Epithelial cell of prostate (primary cell): ENCODE measurements at regions not wholly inside any gene's neighbourhood (a gene's known extent, or its start where the extent isn't known, plus 50 kb on each side); places are given as distances from the start of the nearest gene placed in this dataset.
"Not testable (repeated sequence)": the region's sequence is repeated elsewhere in the genome, so short reads cannot be mapped to it uniquely, and the experiment has no call there.

ENCODE experiments used
- DNase-seq: peaks from one replicate; pipeline ENCODE4 v3.0.0-alpha.2; 2011; ENCODE audit warnings: low read depth, low spot score
- H3K27ac ChIP-seq: fragments of 450-650 bp; 2 replicates; pipeline ENCODE4 v1.5.1; 2017; ENCODE audit warnings: mild to moderate bottlenecking

GRCh38 chr5:99639905-99640304 is 711.1 kb upstream of the CHD1 start:
- no peak for DNase-seq

DNA sequence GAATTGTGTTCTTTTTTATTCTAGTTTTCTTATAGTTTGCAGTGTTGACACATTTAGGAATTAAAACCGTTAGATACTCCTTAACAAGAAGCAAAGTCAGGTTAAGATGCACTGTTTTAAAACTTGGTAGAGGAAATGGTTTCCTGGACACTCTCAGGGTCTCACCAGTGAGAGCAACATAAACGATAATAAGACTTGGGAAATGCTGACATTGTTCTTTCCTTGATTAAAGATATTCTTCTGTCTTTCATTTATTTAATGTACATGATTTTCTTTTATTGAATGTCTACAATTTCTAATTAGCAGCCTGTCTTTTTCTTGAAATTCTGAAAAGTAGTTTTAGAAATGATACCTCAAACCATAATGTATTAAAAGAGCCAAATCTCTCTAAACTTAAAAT is 707.9 kb upstream of the CHD1 start:
- H3K27ac ChIP-seq = no peak overlapping the region
- no peak for DNase-seq

More at GRCh38 chr5:99639905-99640304, 711.1 kb upstream of the CHD1 start:
- H3K27ac ChIP-seq = no peak overlapping the region

DNA sequence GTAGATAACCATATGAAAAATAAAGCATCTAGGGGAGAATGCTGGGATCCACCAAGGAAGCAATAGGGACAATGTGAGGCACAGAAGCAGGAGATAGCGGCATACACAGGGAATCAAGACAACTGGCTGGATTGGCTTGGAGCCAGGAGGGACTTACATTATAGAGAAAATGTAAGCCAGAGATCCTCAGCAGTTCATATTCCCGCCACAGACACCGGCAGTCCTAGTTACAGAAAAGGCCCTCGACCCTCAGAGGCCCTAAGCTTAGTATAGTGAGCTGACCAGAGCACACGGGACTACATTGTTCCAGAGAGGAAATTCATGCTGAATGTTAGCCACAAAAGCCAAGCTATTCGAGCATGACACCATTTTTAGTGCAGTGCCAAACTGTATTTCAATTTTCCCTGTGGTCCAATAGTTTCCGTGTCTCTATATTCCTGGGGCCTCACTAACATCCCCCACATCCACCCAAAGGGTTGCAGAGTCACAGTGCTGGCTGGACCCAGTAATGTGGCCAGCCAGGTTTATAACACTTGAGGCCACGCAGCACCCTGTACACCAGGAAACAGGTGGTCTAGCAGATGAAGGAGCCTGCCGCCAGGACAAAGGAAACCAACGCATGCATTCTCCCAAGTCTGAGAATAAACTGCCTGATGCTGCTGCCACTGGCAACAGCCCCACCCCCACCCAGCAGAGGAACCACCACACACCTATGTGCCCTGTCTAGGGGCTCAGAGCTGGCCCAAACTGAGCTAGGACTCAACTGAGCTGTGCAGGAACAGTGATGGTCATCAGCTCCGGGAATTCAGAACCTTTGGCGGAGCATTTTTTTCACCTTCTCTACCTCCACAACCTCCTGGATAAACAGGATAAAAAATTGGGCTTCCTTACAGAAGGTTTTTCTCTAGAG is 693.2 kb upstream of the CHD1 start:
- no peak overlapping the region for H3K27ac ChIP-seq
- DNase-seq = no peak

DNA sequence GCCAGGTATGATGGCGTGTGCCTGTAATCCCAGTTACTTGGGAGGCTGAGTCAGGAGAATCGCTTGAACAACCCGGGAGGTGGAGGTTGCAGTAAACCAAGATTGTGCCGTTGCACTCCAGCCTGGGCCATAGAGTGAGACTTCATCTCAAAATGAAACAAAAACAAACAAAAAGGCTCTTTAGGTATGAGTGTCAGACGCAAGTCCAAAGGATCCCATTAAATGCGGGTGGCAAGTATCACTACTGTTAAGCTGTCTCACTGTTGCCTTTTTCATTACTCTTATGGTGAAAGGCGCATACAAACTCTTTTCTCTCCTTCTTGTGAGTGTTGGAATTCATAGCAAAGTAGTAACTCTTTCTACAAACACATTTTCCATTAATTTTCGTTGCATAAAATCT is 688.5 kb upstream of the CHD1 start:
- no peak overlapping the region for H3K27ac ChIP-seq
- no peak for DNase-seq

DNA sequence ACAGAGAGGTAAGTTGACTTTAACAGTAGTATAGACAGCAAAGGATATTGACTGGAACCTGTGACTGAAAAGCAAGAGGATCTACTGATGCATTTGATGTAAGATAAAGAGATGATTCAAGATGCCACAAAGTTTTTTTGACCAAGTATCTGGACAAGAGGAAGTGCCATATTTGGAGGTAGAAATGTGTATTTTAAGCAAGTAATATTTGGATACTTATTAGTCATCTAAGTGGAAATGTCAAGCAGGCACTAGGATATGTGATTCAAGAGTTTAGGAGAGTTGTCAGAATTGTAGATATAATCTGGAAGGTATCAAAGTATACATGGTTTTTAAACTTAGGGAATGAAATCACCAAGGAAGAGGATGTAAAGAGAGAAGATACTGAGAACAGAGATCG is 686.1 kb upstream of the CHD1 start:
- DNase-seq = no peak
- H3K27ac ChIP-seq = no peak overlapping the region

DNA sequence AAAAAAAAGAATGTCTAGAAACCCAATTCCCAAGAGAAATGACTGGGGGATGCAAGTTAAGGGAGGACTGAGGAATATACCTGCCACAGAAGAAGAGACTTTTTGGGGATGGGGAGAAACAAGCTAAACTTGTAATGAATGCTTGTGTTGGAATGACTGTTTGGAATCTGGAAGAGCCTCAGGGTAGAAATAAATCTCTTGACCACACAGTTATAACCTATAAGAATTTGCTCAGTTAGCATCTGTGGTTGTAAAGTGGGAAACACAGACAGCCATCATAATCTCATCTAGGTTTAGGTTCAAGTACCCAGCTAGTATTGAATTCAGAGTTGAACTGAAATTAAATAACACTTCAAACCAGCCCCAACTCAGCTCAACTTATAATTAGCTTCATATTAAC is 678.3 kb upstream of the CHD1 start:
- H3K27ac ChIP-seq = no peak overlapping the region
- DNase-seq = no peak

DNA sequence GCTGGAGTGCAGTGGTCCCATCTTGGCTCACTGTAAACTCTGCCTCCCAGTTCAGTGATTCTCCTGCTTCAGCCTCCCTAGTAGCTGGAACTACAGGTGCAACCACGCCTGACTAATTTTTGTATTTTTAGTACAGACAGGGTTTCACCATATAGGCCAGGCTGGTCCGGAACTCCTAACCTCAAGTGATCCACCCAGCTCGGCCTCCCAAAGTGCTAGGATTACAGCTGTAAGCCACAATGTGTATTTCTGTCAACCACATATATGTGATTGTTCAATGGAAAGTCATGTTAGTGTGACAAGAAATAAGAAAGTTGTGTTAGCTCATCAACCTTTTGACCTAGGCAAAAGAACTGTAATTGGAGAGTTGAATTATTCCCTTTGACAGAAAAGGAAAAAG is 677.1 kb upstream of the CHD1 start:
- DNase-seq = no peak

GRCh38 chr5:99600952-99601351 is 672.1 kb upstream of the CHD1 start:
- H3K27ac ChIP-seq = no peak overlapping the region
- DNase-seq = no peak

More for the DNA sequence above, 677.1 kb upstream of the CHD1 start:
- no peak overlapping the region for H3K27ac ChIP-seq

DNA sequence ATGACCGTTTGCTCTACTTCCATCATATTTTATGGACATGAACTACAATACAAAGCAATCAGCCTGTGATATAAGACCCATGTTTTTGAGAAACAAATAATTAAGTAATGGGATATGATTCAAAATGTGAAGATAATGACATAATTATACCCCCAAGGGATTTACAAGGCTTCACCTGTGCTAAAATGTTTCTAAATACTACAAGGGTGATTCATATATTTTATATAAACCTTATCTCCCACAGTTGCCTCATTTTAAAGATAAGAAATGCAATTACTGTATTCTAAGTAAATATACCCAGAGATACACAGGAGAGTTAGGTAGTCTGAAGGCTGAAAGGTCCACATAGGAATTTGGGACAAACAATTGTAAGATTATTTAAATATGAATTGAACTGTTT is 662.0 kb upstream of the CHD1 start:
- DNase-seq = no peak
- no peak overlapping the region for H3K27ac ChIP-seq

DNA sequence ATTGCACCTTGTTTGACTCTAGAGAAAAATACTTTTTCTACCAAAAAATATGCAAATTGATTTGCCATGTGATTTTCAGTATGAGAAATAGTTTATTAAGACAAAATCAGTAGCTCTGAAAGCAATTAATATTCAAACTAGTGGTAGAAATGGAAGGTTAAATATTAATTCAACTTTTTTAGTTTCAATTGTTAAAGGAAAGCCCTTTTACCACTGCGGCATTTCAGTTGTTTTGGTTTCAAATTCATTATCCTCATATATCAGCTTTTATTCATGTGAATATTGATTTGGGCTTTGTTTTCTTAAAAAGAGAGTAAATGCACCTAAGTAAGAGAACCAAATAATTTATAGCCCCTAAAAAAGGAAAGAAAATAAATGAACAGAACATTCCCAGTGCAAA is 660.6 kb upstream of the CHD1 start:
- DNase-seq = no peak
- H3K27ac ChIP-seq = no peak overlapping the region

DNA sequence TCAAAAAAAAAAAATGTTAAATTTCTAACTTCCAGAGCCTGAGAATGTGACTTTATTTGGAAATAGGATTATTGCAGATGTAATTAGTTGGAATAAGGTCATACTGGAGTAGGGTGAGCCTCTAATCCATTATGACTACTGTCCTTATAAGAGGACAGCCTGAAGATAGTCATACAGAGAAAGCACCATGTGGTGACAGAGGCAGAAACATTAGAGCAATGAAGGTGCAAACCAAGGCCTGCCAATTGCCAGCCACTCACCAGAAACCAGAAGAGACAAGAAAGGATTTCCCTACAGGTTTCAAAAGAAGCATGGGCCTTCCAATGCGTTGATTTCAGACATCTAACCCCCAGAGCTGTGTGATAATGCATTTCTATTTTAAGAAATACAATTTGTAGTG is 659.2 kb upstream of the CHD1 start:
- no peak overlapping the region for H3K27ac ChIP-seq
- no peak for DNase-seq

- DNase-seq = no peak
Measured at GRCh38 chr5:99586878-99587277, 658.1 kb upstream of the CHD1 start.

DNA sequence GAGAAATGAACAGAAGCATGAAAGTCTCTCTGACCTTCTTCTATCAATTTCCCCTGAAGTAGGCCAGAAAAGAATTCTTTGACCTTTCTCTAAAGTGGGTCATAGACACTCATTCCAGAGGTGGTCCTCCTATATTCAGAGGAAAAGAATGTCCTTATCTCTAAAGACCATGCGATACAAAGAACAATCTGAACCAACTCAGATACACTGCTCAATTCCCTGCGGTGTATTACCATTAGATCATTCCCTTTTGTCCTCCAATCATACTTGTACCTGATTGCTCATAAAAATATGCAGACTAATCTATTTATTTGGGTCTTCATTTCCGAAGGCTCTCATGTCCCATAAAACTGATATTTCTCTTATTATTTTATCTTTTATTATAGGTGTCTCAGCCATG is 652.4 kb upstream of the CHD1 start:
- DNase-seq, H3K27ac ChIP-seq: not testable (repeated sequence)

More at GRCh38 chr5:99586878-99587277, 658.1 kb upstream of the CHD1 start:
- no peak overlapping the region for H3K27ac ChIP-seq

DNA sequence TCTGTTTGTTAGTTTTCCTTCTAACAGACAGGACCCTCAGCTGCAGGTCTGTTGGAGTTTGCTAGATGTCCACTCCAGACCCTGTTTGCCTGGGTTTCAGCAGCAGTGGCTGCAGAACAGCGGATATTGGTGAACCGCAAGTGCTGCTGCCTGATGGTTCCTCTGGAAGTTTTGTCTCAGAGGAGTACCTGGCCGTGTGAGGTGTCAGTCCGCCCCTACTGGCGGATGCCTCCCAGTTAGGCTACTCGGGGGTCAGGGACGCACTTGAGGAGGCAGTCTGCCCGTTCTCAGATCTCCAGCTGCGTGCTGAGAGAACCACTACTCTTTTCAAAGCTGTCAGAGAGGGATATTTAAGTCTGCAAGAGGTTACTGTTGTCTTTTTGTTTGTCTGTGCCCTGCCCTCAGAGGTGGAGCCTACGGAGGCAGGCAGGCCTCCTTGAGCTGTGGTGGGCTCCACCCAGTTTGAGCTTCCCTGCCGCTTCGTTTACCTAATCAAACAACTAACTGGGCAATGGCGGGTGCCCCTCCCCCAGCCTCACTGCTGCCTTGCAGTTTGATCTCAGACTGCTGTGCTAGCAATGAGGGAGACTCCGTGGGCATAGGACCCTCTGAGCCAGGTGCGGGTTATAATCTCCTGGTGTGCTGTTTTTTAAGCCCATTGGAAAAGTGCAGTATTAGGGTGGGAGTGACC is 634.3 kb upstream of the CHD1 start:
- not testable (repeated sequence) for H3K27ac ChIP-seq, DNase-seq

- DNase-seq = no peak
- H3K27ac ChIP-seq = no peak overlapping the region
Measured at GRCh38 chr5:99553211-99553810, 624.5 kb upstream of the CHD1 start.

- no peak overlapping the region for H3K27ac ChIP-seq
- no peak for DNase-seq
Measured at GRCh38 chr5:99544356-99544755, 615.5 kb upstream of the CHD1 start.

DNA sequence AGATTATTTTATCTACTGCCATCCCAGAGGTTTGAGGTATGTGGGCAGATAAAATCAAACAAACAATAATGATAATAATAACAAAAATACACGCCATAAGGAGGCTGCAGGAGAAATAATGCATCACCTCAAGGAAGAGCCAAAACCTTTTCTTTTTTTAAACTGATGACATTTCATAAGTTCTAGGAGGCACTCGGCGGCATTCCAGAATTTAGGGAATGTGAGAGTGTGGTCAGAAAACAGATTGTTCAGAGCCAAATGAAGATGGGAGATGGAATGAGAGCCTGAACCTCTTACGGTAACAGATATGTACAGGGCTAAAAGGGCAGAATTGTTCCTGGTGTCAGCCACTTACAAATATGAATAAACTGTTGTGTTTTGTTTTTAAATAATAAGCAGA is 615.0 kb upstream of the CHD1 start:
- H3K27ac ChIP-seq = no peak overlapping the region
- DNase-seq = no peak

DNA sequence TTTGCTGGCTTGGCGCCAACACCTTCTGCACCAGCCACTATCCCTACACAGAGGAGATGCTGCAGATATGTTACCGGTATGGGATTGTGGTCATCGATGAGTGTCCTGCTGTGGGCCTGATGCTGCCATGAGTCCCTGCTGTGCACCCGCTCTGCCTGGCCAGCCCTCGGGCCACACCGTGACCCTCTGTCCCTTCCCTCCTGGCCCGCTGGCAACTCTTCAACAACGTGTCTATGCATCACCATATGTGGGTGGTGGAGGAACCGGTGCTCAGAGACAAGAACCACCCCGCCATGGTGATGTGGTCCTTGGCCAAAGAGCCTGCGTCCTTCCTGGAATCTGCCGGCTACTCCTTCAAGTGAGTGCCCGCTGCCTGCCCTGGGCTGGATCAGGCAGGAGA is 605.4 kb upstream of the CHD1 start:
- H3K27ac ChIP-seq, DNase-seq: not testable (repeated sequence)

- not testable (repeated sequence) for H3K27ac ChIP-seq, DNase-seq
Measured at GRCh38 chr5:99521666-99522065, 592.9 kb upstream of the CHD1 start.

DNA sequence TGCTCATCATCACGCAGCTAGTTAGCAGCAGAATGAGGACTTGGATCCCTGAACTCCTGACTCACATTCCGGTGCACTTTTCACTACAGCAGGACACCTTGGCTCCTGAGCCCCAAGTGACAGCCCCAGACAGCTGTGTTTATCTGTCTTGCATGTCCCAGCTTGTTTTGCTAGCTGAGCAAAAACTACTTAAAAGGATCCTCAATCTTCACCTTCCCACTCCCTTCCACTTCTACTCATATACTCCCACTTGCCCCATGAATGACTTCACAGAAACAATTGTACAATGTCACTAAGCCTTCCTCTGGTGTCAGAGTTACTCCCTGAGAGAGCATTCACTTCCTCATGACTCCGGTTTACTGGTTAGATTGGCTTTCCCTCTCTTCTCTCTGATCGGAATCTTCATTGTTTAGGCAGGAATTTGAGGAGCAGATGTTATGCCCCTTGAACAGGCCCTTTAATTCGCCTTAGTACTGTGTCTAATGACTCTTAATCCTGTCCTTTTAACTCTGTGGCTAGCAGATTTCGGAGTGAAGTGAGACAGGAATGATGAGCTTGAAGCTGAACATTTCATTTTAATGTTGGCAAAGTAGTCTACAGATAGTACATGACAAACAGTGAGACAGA is 587.2 kb upstream of the CHD1 start:
- not testable (repeated sequence) for DNase-seq, H3K27ac ChIP-seq
